ENCODE measurements at regions not wholly inside any gene's neighbourhood (a gene's known extent, or its start where the extent isn't known, plus 50 kb on each side); places are given as distances from the start of the nearest gene placed in this dataset.

- Histone ChIP-seq H3K9ac (ENCODE audit: control insufficient read depth, extremely low read depth, insufficient read depth, low read length) (no peak overlapping the region), H3K4me3 (ENCODE audit: control insufficient read depth in 2 of 3, extremely low read depth in 1 of 3, insufficient read depth in 2 of 3, low read depth in 1 of 3, low read length in 3 of 3) (no peak overlapping the region), H3K27me3 (ENCODE audit: control insufficient read depth, extremely low read depth, insufficient read depth, low read length) (no peaks in the 10 kb centered on the region), H3K79me2 (ENCODE audit: control insufficient read depth, insufficient read depth, low read length) (no peaks in the 10 kb centered on the region), H3K4me1 (ENCODE audit: control insufficient read depth, extremely low read depth, insufficient read depth, low read length) (peaks cover 3% of the 10 kb centered on the region), H3K9me3 (ENCODE audit: control insufficient read depth, low read depth, low read length) (no peaks in the 10 kb centered on the region), H3K27ac (ENCODE audit: control insufficient read depth, insufficient read depth, low read length) (no peak overlapping the region), H4K20me1 (ENCODE audit: control insufficient read depth, extremely low read depth, insufficient read depth, low read length) (no peaks in the 10 kb centered on the region), H3K36me3 (ENCODE audit: control insufficient read depth in 2 of 2, extremely low read depth in 1 of 2, insufficient read depth in 2 of 2, low read length in 2 of 2) (no peaks in the 10 kb centered on the region), H2AFZ (ENCODE audit: control insufficient read depth, low read length) (peak overlapping the region; percentile 50), H3K9me1 (ENCODE audit: control insufficient read depth, extremely low read depth, insufficient read depth, low read length) (no peaks in the 10 kb centered on the region), H3K4me2 (ENCODE audit: control insufficient read depth, extremely low read depth, insufficient read depth, low read depth, low read length) (no peak overlapping the region)
- no peak for TF ChIP-seq EZH2 (IDR thresholded peaks at IDR 0.05; ENCODE audit: low read length)
- TF ChIP-seq, protein P1, sequence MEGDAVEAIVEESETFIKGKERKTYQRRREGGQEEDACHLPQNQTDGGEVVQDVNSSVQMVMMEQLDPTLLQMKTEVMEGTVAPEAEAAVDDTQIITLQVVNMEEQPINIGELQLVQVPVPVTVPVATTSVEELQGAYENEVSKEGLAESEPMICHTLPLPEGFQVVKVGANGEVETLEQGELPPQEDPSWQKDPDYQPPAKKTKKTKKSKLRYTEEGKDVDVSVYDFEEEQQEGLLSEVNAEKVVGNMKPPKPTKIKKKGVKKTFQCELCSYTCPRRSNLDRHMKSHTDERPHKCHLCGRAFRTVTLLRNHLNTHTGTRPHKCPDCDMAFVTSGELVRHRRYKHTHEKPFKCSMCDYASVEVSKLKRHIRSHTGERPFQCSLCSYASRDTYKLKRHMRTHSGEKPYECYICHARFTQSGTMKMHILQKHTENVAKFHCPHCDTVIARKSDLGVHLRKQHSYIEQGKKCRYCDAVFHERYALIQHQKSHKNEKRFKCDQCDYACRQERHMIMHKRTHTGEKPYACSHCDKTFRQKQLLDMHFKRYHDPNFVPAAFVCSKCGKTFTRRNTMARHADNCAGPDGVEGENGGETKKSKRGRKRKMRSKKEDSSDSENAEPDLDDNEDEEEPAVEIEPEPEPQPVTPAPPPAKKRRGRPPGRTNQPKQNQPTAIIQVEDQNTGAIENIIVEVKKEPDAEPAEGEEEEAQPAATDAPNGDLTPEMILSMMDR (optimal IDR thresholded peaks at IDR 0.05 in 1 of 3, IDR thresholded peaks at IDR 0.05 in 1 of 3, conservative IDR thresholded peaks at IDR 0.05 in 1 of 3; ENCODE audit: extremely low read depth in 1 of 3, insufficient read depth in 2 of 3, low read length in 3 of 3): no peak
- no peak for DNase-seq (ENCODE audit: low read depth, low spot score)
- FAIRE-seq: no peak
- dilution Hi-C loops (cut with MboI; ENCODE audit: extremely low pct_ligation_motif_present, low sequenced_read_pairs): no loop called here
Measured at GRCh38 chr13:68199271-68199670, 969.1 kb upstream of the PCDH9 start.

GRCh38 chr13:68190818-68191217 is 960.7 kb upstream of the PCDH9 start:
- H2AFZ ChIP-seq (ENCODE audit: control insufficient read depth, low read length): peak overlapping the region; percentile 82
- H3K9me3 ChIP-seq (ENCODE audit: control insufficient read depth, low read depth, low read length): no peaks in the 10 kb centered on the region
- H3K27me3 ChIP-seq (ENCODE audit: control insufficient read depth, extremely low read depth, insufficient read depth, low read length): no peaks in the 10 kb centered on the region
- dilution Hi-C loops (cut with MboI; ENCODE audit: extremely low pct_ligation_motif_present, low sequenced_read_pairs): no loop called here
- H3K27ac ChIP-seq (ENCODE audit: control insufficient read depth, insufficient read depth, low read length): peak overlapping the region; percentile 62
- H3K9ac ChIP-seq (ENCODE audit: control insufficient read depth, extremely low read depth, insufficient read depth, low read length): no peak overlapping the region
- peaks cover 7% of the 10 kb centered on the region for H3K4me1 ChIP-seq (ENCODE audit: control insufficient read depth, extremely low read depth, insufficient read depth, low read length)
- H3K36me3 ChIP-seq (ENCODE audit: control insufficient read depth in 2 of 2, extremely low read depth in 1 of 2, insufficient read depth in 2 of 2, low read length in 2 of 2): no peaks in the 10 kb centered on the region
- no peaks in the 10 kb centered on the region for H3K79me2 ChIP-seq (ENCODE audit: control insufficient read depth, insufficient read depth, low read length)
- peak overlapping the region; percentile 13 for H3K4me2 ChIP-seq (ENCODE audit: control insufficient read depth, extremely low read depth, insufficient read depth, low read depth, low read length)
- H3K4me3 ChIP-seq (ENCODE audit: control insufficient read depth in 2 of 3, extremely low read depth in 1 of 3, insufficient read depth in 2 of 3, low read depth in 1 of 3, low read length in 3 of 3): no peak overlapping the region
- FAIRE-seq: peak; percentile 96
- H4K20me1 ChIP-seq (ENCODE audit: control insufficient read depth, extremely low read depth, insufficient read depth, low read length): no peaks in the 10 kb centered on the region
- no peaks in the 10 kb centered on the region for H3K9me1 ChIP-seq (ENCODE audit: control insufficient read depth, extremely low read depth, insufficient read depth, low read length)
- DNase-seq (ENCODE audit: low read depth, low spot score): peak; percentile 44
- TF ChIP-seq, protein P1 (optimal IDR thresholded peaks at IDR 0.05 in 1 of 3, IDR thresholded peaks at IDR 0.05 in 1 of 3, conservative IDR thresholded peaks at IDR 0.05 in 1 of 3; ENCODE audit: extremely low read depth in 1 of 3, insufficient read depth in 2 of 3, low read length in 3 of 3): no peak
- TF ChIP-seq EZH2 (IDR thresholded peaks at IDR 0.05; ENCODE audit: low read length): no peak

All from keratinocyte (primary cell).